IPS-18a (cell line): ENCODE measurements at regions not wholly inside any gene's neighbourhood (a gene's known extent, or its start where the extent isn't known, plus 50 kb on each side); places are given as distances from the start of the nearest gene placed in this dataset.

Experiments used
- H3K27ac ChIP-seq: one replicate; pipeline ENCODE4 v1.5.1; 2013; ENCODE audit warnings: low read length
- H3K27me3 ChIP-seq: one replicate; pipeline ENCODE4 v1.6.1; 2013; ENCODE audit warnings: mild to moderate bottlenecking, low read length; ENCODE audit not compliant: control insufficient read depth, insufficient read depth
- H3K36me3 ChIP-seq: one replicate; pipeline ENCODE4 v1.6.1; 2013; ENCODE audit warnings: low read depth, low read length; ENCODE audit not compliant: control insufficient read depth
- H3K4me1 ChIP-seq: one replicate; pipeline ENCODE4 v1.6.1; 2013; ENCODE audit warnings: low read depth, low read length; ENCODE audit not compliant: control insufficient read depth
- H3K4me3 ChIP-seq: one replicate; pipeline ENCODE4 v1.5.1; 2013; ENCODE audit warnings: low read length
- H3K9ac ChIP-seq: one replicate; pipeline ENCODE4 v1.6.1; 2013; ENCODE audit warnings: mild to moderate bottlenecking, low read length, moderate library complexity
- H3K9me3 ChIP-seq: one replicate; pipeline ENCODE4 v1.6.1; 2013; ENCODE audit warnings: low read depth, low read length; ENCODE audit not compliant: control insufficient read depth

- Histone ChIP-seq H3K27ac (no peak overlapping the region), H3K4me3 (no peak overlapping the region), H3K9ac (no peak overlapping the region), H3K27me3 (no peaks in the 10 kb centered on the region), H3K9me3 (no peaks in the 10 kb centered on the region), H3K4me1 (no peaks in the 10 kb centered on the region), H3K36me3 (no peaks in the 10 kb centered on the region)
These were observed 255.4 kb downstream of the NDUFA10 start for GRCh38 chr2:239769554-239770245.

- Histone ChIP-seq H3K4me1 (no peaks in the 10 kb centered on the region), H3K36me3 (no peaks in the 10 kb centered on the region), H3K9ac (no peak overlapping the region), H3K9me3 (no peaks in the 10 kb centered on the region), H3K27me3 (no peaks in the 10 kb centered on the region), H3K4me3 (no peak overlapping the region), H3K27ac (no peak overlapping the region)
These were observed 256.1 kb downstream of the NDUFA10 start for GRCh38 chr2:239768907-239769553.

- no peaks in the 10 kb centered on the region for H3K9me3 ChIP-seq
- no peak overlapping the region for H3K9ac ChIP-seq
- H3K36me3 ChIP-seq, result no peaks in the 10 kb centered on the region
- H3K27ac ChIP-seq, result no peak overlapping the region
- H3K4me1 ChIP-seq, result no peaks in the 10 kb centered on the region
- H3K4me3 ChIP-seq, result no peak overlapping the region
- no peaks in the 10 kb centered on the region for H3K27me3 ChIP-seq
These were observed 256.9 kb downstream of the NDUFA10 start for GRCh38 chr2:239768031-239768790.

- H3K9me3 ChIP-seq, result no peaks in the 10 kb centered on the region
- no peaks in the 10 kb centered on the region for H3K4me1 ChIP-seq
- no peak overlapping the region for H3K9ac ChIP-seq
- H3K36me3 ChIP-seq, result no peaks in the 10 kb centered on the region
- H3K27me3 ChIP-seq, result no peaks in the 10 kb centered on the region
- H3K4me3 ChIP-seq, result no peak overlapping the region
- no peak overlapping the region for H3K27ac ChIP-seq
These were observed 257.9 kb downstream of the NDUFA10 start for GRCh38 chr2:239767021-239767905.

GRCh38 chr2:239765911-239766310 is 259.2 kb downstream of the NDUFA10 start:
- Histone ChIP-seq H3K27ac (no peak overlapping the region), H3K27me3 (no peaks in the 10 kb centered on the region), H3K4me3 (no peak overlapping the region), H3K9me3 (no peaks in the 10 kb centered on the region), H3K4me1 (no peaks in the 10 kb centered on the region), H3K36me3 (no peaks in the 10 kb centered on the region), H3K9ac (no peak overlapping the region)

GRCh38 chr2:239765076-239765845 is 259.9 kb downstream of the NDUFA10 start:
- H3K27me3 ChIP-seq, result no peaks in the 10 kb centered on the region
- H3K4me3 ChIP-seq, result no peak overlapping the region
- H3K4me1 ChIP-seq, result no peaks in the 10 kb centered on the region
- H3K27ac ChIP-seq, result no peak overlapping the region
- H3K9ac ChIP-seq, result no peak overlapping the region
- H3K9me3 ChIP-seq, result no peaks in the 10 kb centered on the region
- H3K36me3 ChIP-seq, result no peaks in the 10 kb centered on the region

GRCh38 chr2:239763433-239764097 is 261.6 kb downstream of the NDUFA10 start:
- H3K36me3 ChIP-seq, result no peaks in the 10 kb centered on the region
- H3K27me3 ChIP-seq, result no peaks in the 10 kb centered on the region
- no peak overlapping the region for H3K4me3 ChIP-seq
- H3K27ac ChIP-seq, result no peak overlapping the region
- H3K9me3 ChIP-seq, result no peaks in the 10 kb centered on the region
- no peak overlapping the region for H3K9ac ChIP-seq
- H3K4me1 ChIP-seq, result no peaks in the 10 kb centered on the region

GRCh38 chr2:239762655-239763269 is 262.4 kb downstream of the NDUFA10 start:
- H3K9ac ChIP-seq, result no peak overlapping the region
- H3K4me1 ChIP-seq, result no peaks in the 10 kb centered on the region
- H3K27me3 ChIP-seq, result no peaks in the 10 kb centered on the region
- H3K4me3 ChIP-seq, result no peak overlapping the region
- H3K9me3 ChIP-seq, result no peaks in the 10 kb centered on the region
- no peaks in the 10 kb centered on the region for H3K36me3 ChIP-seq
- H3K27ac ChIP-seq, result no peak overlapping the region

- Histone ChIP-seq H3K9me3 (no peaks in the 10 kb centered on the region), H3K9ac (no peak overlapping the region), H3K27me3 (no peaks in the 10 kb centered on the region)
These were observed 263.0 kb downstream of the NDUFA10 start for GRCh38 chr2:239762106-239762505.

GRCh38 chr2:239760596-239760995 is 264.5 kb downstream of the NDUFA10 start:
- Histone ChIP-seq H3K9ac (no peak overlapping the region), H3K4me3 (no peak overlapping the region), H3K27me3 (no peaks in the 10 kb centered on the region), H3K36me3 (no peaks in the 10 kb centered on the region), H3K27ac (no peak overlapping the region), H3K4me1 (no peaks in the 10 kb centered on the region), H3K9me3 (no peaks in the 10 kb centered on the region)

More at GRCh38 chr2:239762106-239762505, 263.0 kb downstream of the NDUFA10 start:
- no peak overlapping the region for H3K27ac ChIP-seq
- no peak overlapping the region for H3K4me3 ChIP-seq
- H3K4me1 ChIP-seq, result no peaks in the 10 kb centered on the region
- no peaks in the 10 kb centered on the region for H3K36me3 ChIP-seq
